Endodermal cell (in vitro differentiated cells): ENCODE measurements at regions not wholly inside any gene's neighbourhood (a gene's known extent, or its start where the extent isn't known, plus 50 kb on each side); places are given as distances from the start of the nearest gene placed in this dataset.

Experiments
- DNase-seq: peaks from one replicate; pipeline ENCODE4 v3.0.0-alpha.2; 2017
- H3K27ac ChIP-seq: 2 replicates; pipeline ENCODE4 v1.5.1; 2013; ENCODE audit warnings: mild to moderate bottlenecking, low read depth, low read length, moderate library complexity
- H3K27me3 ChIP-seq: 2 replicates; pipeline ENCODE4 v1.6.1; 2013; ENCODE audit warnings: mild to moderate bottlenecking, low read length, moderate library complexity; ENCODE audit not compliant: insufficient read depth, control insufficient read depth, poor library complexity, severe bottlenecking
- H3K36me3 ChIP-seq: 2 replicates; pipeline ENCODE4 v1.7.0; 2013; ENCODE audit warnings: mild to moderate bottlenecking, low read length, moderate library complexity; ENCODE audit not compliant: control insufficient read depth, insufficient read depth
- H3K4me1 ChIP-seq: one replicate; pipeline ENCODE4 v1.7.0; 2013; ENCODE audit warnings: low read length; ENCODE audit not compliant: control insufficient read depth, insufficient read depth
- H3K4me3 ChIP-seq: 2 replicates; pipeline ENCODE4 v1.5.1; 2013; ENCODE audit warnings: mild to moderate bottlenecking, low read length, moderate library complexity
- H3K9ac ChIP-seq: 2 replicates; pipeline ENCODE4 v1.6.1; 2013; ENCODE audit warnings: mild to moderate bottlenecking, low read length, moderate library complexity; ENCODE audit not compliant: poor library complexity, severe bottlenecking; ENCODE audit errors: extremely low read depth
- H3K9me3 ChIP-seq: 2 replicates; pipeline ENCODE4 v1.6.1; 2013; ENCODE audit warnings: mild to moderate bottlenecking, low read length, moderate library complexity; ENCODE audit not compliant: control insufficient read depth
- H3K27ac Mint-ChIP-seq: 2 replicates; pipeline ENCODE4 v1.8.0; 2020; ENCODE audit warnings: mixed read lengths
- H3K27me3 Mint-ChIP-seq: 2 replicates; pipeline ENCODE4 v1.8.0; 2021; ENCODE audit warnings: mild to moderate bottlenecking, mixed read lengths; ENCODE audit not compliant: insufficient read depth
- H3K36me3 Mint-ChIP-seq: 2 replicates; pipeline ENCODE4 v1.8.0; 2020; ENCODE audit warnings: low read depth, mixed read lengths
- H3K4me1 Mint-ChIP-seq: 2 replicates; pipeline ENCODE4 v1.8.0; 2020; ENCODE audit warnings: mixed read lengths
- H3K4me3 Mint-ChIP-seq: 2 replicates; pipeline ENCODE4 v1.8.0; 2020; ENCODE audit warnings: mild to moderate bottlenecking, moderate library complexity, mixed read lengths
- H3K9me3 Mint-ChIP-seq: 2 replicates; pipeline ENCODE4 v1.8.0; 2020; ENCODE audit warnings: mild to moderate bottlenecking, mixed read lengths
- WGBS, 2 experiments: methylation state at CpG; one replicate each; pipeline versions ENCODE4 v1.1.5 to v1.1.7; 2013; ENCODE audit warnings: missing lambda C conversion rate in 2 of 2, mixed read lengths in 1 of 2; ENCODE audit not compliant: insufficient coverage in 1 of 2, insufficient read length in 1 of 2; 5-methylcytosine and 5-hydroxymethylcytosine counted together
- TF ChIP-seq, protein P1 (sequence below): fragments of 200-600 bp; sonication (generic); conservative IDR thresholded peaks from 2 replicates; pipeline ENCODE4 v1.5.0; 2021; ENCODE audit warnings: antibody characterized with exemption, mild to moderate bottlenecking

DNA sequence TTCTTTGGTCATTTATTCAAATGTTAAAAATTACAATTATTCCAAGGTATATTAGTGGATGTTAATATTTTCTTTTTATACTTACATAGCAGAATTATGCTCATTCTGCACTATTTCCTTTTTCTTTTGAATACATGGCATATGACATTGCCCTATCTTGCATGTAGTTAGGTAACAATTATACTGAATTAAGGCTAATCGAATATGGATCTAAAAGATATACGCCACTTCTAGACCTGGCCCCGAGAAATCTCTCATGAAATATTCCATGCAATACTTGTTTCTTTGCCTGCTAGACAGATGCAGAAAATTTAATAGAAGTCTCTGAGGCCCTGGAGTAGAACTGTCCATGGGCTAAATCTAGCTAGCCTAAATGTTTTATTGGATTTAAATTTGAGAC is 493.4 kb downstream of the OTOL1 start:
- Mint-ChIP-seq H3K27me3 (no peaks in the 10 kb centered on the region), H3K9me3 (peaks cover 1% of the 10 kb centered on the region), H3K36me3 (no peaks in the 10 kb centered on the region), H3K4me1 (peaks cover 6% of the 10 kb centered on the region), H3K27ac (no peak overlapping the region), H3K4me3 (no peak overlapping the region)
- no peaks in the 10 kb centered on the region for H3K36me3 ChIP-seq
- WGBS, 2 experiments: 94 to 100% methylated on average over 2 to 3 of the region's 3 CpGs
- TF ChIP-seq, protein P1, sequence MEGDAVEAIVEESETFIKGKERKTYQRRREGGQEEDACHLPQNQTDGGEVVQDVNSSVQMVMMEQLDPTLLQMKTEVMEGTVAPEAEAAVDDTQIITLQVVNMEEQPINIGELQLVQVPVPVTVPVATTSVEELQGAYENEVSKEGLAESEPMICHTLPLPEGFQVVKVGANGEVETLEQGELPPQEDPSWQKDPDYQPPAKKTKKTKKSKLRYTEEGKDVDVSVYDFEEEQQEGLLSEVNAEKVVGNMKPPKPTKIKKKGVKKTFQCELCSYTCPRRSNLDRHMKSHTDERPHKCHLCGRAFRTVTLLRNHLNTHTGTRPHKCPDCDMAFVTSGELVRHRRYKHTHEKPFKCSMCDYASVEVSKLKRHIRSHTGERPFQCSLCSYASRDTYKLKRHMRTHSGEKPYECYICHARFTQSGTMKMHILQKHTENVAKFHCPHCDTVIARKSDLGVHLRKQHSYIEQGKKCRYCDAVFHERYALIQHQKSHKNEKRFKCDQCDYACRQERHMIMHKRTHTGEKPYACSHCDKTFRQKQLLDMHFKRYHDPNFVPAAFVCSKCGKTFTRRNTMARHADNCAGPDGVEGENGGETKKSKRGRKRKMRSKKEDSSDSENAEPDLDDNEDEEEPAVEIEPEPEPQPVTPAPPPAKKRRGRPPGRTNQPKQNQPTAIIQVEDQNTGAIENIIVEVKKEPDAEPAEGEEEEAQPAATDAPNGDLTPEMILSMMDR: no peak
- H3K4me1 ChIP-seq: no peaks in the 10 kb centered on the region
- no peak overlapping the region for H3K27ac ChIP-seq
- no peak for DNase-seq
- no peak overlapping the region for H3K9ac ChIP-seq
- no peaks in the 10 kb centered on the region for H3K9me3 ChIP-seq
- no peak overlapping the region for H3K4me3 ChIP-seq
- no peaks in the 10 kb centered on the region for H3K27me3 ChIP-seq

DNA sequence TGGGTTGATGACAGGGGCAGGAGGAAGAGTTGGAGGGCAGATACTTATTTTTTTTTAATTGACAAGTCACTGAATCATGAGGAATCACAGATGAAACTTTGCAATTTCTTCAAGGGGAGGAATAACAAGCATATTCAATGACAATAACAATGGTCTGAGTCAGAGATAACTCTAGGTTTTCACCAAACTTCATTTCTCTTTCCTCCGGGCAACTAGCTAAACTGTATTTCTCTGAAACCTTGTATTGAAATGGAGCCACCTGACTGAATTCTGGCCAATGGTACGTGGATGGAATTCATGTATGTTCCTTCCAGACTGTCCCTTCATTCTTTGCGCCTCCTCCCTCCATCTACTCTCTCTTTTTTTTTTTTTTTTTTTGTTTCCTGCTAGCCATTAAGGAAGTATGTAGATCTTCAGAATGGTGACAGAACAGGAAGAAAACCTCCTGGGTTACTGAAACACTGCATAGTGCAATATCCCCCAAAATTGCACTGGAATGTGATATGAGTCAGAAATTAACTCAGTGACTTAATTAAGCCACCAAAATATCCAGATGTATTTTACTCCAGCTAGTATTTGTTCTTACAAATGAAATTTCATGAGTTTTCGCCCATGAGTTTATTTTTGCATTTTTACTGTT is 495.4 kb downstream of the OTOL1 start:
- 80 to 96% methylated on average over 1 to 4 of the region's 4 CpGs for WGBS, 2 experiments
- H3K4me3 Mint-ChIP-seq: no peak overlapping the region
- TF ChIP-seq, protein P1: no peak
- H3K9me3 Mint-ChIP-seq: peaks cover 3% of the 10 kb centered on the region
- Histone ChIP-seq H3K36me3 (no peaks in the 10 kb centered on the region), H3K4me1 (peaks cover 5% of the 10 kb centered on the region), H3K27ac (no peak overlapping the region), H3K4me3 (no peak overlapping the region), H3K27me3 (no peaks in the 10 kb centered on the region), H3K9me3 (no peaks in the 10 kb centered on the region), H3K9ac (no peak overlapping the region)
- DNase-seq: no peak
- peaks cover 19% of the 10 kb centered on the region for H3K4me1 Mint-ChIP-seq
- no peaks in the 10 kb centered on the region for H3K36me3 Mint-ChIP-seq
- H3K27ac Mint-ChIP-seq: no peak overlapping the region
- H3K27me3 Mint-ChIP-seq: no peaks in the 10 kb centered on the region

DNA sequence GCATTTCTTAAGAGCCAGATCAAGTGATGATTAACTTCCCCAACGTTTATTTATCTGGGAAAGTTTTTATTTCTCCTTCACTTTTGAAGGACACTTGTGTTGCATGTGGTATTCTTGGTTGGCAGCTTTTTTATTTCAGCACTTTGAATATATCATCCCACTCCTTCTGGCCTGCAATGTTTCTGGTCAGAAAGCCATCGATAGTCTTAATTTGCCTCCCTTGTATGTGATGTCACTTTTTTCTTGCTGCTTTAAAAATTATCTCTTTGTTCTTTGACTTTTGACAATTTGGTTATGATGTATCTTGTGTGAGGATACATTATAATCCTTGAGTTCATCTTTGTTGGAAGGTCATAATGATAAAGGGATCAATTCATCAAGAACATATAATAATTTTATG is 503.2 kb downstream of the OTOL1 start:
- H3K4me1 Mint-ChIP-seq: peaks cover 14% of the 10 kb centered on the region
- no peak for DNase-seq
- Histone ChIP-seq H3K4me3 (no peak overlapping the region), H3K27me3 (no peaks in the 10 kb centered on the region), H3K9me3 (peaks cover 29% of the 10 kb centered on the region), H3K27ac (no peak overlapping the region), H3K4me1 (peaks cover 5% of the 10 kb centered on the region), H3K36me3 (no peaks in the 10 kb centered on the region), H3K9ac (no peak overlapping the region)
- H3K36me3 Mint-ChIP-seq: no peaks in the 10 kb centered on the region
- 87 to 100% methylated on average over 1 to 2 of the region's 2 CpGs for WGBS, 2 experiments
- H3K4me3 Mint-ChIP-seq: no peak overlapping the region
- no peaks in the 10 kb centered on the region for H3K27me3 Mint-ChIP-seq
- TF ChIP-seq, protein P1: no peak
- peaks cover 32% of the 10 kb centered on the region for H3K9me3 Mint-ChIP-seq
- H3K27ac Mint-ChIP-seq: no peak overlapping the region
